HG02642 (cell line): ENCODE measurements at regions not wholly inside any gene's neighbourhood (a gene's known extent, or its start where the extent isn't known, plus 50 kb on each side); places are given as distances from the start of the nearest gene placed in this dataset.
"Not testable (repeated sequence)": the region's sequence is repeated elsewhere in the genome, so short reads cannot be mapped to it uniquely, and the experiment has no call there.

Source experiments
- ATAC-seq: cut with Tn5 transposase; IDR thresholded peaks from one replicate; pipeline ENCODE4 v1.9.1; 2021; ENCODE audit warnings: mild to moderate bottlenecking; ENCODE audit not compliant: unreplicated experiment, poor library complexity

- no peak for ATAC-seq
Observed at GRCh38 chr3:182118066-182118465, 406.3 kb downstream of the SOX2 start.

GRCh38 chr3:182121401-182121800, 409.7 kb downstream of the SOX2 start:
- ATAC-seq, result no peak

GRCh38 chr3:182122779-182123178, 411.1 kb downstream of the SOX2 start:
- no peak for ATAC-seq

GRCh38 chr3:182124187-182124586, 412.5 kb downstream of the SOX2 start:
- no peak for ATAC-seq

- no peak for ATAC-seq
Observed at GRCh38 chr3:182124716-182125115, 413.0 kb downstream of the SOX2 start.

GRCh38 chr3:182129740-182130139, 418.0 kb downstream of the SOX2 start:
- ATAC-seq, result no peak

- no peak for ATAC-seq
Observed at GRCh38 chr3:182133752-182134151, 422.0 kb downstream of the SOX2 start.

- ATAC-seq, result no peak
Observed at GRCh38 chr3:182135056-182135455, 423.3 kb downstream of the SOX2 start.

GRCh38 chr3:182136008-182136910, 424.5 kb downstream of the SOX2 start:
- ATAC-seq, result no peak

GRCh38 chr3:182138393-182138792, 426.7 kb downstream of the SOX2 start:
- no peak for ATAC-seq

- ATAC-seq, result no peak
Observed at GRCh38 chr3:182139627-182140357, 428.1 kb downstream of the SOX2 start.

- no peak for ATAC-seq
Observed at GRCh38 chr3:182142928-182143327, 431.2 kb downstream of the SOX2 start.

- no peak for ATAC-seq
Observed at GRCh38 chr3:182143903-182144302, 432.2 kb downstream of the SOX2 start.

- no peak for ATAC-seq
Observed at GRCh38 chr3:182148360-182148759, 436.6 kb downstream of the SOX2 start.

GRCh38 chr3:182149594-182149993, 437.9 kb downstream of the SOX2 start:
- no peak for ATAC-seq

GRCh38 chr3:182156326-182156725, 444.6 kb downstream of the SOX2 start:
- ATAC-seq, result not testable (repeated sequence)

GRCh38 chr3:182165234-182165633, 453.5 kb downstream of the SOX2 start:
- ATAC-seq, result no peak

GRCh38 chr3:182172534-182172933, 460.8 kb downstream of the SOX2 start:
- no peak for ATAC-seq

GRCh38 chr3:182178488-182179200, 466.9 kb downstream of the SOX2 start:
- no peak for ATAC-seq

GRCh38 chr3:182179631-182180030, 467.9 kb downstream of the SOX2 start:
- ATAC-seq, result no peak
